ENCODE measurements at regions not wholly inside any gene's neighbourhood (a gene's known extent, or its start where the extent isn't known, plus 50 kb on each side); places are given as distances from the start of the nearest gene placed in this dataset.

GRCh38 chr1:5423109-5423508, 569.1 kb downstream of the NPHP4 start:
- Mint-ChIP-seq H3K4me3 (peak overlapping the region; percentile 27), H3K27ac (peak overlapping the region; percentile 68), H3K36me3 (ENCODE audit: low read depth) (no peaks in the 10 kb centered on the region), H3K9me3 (no peaks in the 10 kb centered on the region), H3K4me1 (peaks cover 9% of the 10 kb centered on the region), H3K27me3 (peaks cover 11% of the 10 kb centered on the region)
- ATAC-seq (replicated peaks) = peak; percentile 68

GRCh38 chr1:5419501-5419900, 572.7 kb downstream of the NPHP4 start:
- Mint-ChIP-seq H3K4me3 (no peak overlapping the region), H3K4me1 (peaks cover 9% of the 10 kb centered on the region), H3K27me3 (peaks cover 4% of the 10 kb centered on the region), H3K9me3 (no peaks in the 10 kb centered on the region), H3K27ac (no peak overlapping the region), H3K36me3 (ENCODE audit: low read depth) (no peaks in the 10 kb centered on the region)
- ATAC-seq (replicated peaks) = no peak

GRCh38 chr1:5416518-5416917, 575.7 kb downstream of the NPHP4 start:
- ATAC-seq (replicated peaks) = no peak
- H3K4me3 Mint-ChIP-seq = no peak overlapping the region
- no peak overlapping the region for H3K27ac Mint-ChIP-seq
- H3K4me1 Mint-ChIP-seq = no peaks in the 10 kb centered on the region
- H3K9me3 Mint-ChIP-seq = no peaks in the 10 kb centered on the region
- no peaks in the 10 kb centered on the region for H3K27me3 Mint-ChIP-seq
- no peaks in the 10 kb centered on the region for H3K36me3 Mint-ChIP-seq (ENCODE audit: low read depth)

- no peaks in the 10 kb centered on the region for H3K4me1 Mint-ChIP-seq
- ATAC-seq (replicated peaks) = no peak
- no peak overlapping the region for H3K27ac Mint-ChIP-seq
- H3K36me3 Mint-ChIP-seq (ENCODE audit: low read depth) = no peaks in the 10 kb centered on the region
- H3K27me3 Mint-ChIP-seq = no peaks in the 10 kb centered on the region
- H3K9me3 Mint-ChIP-seq = no peaks in the 10 kb centered on the region
- H3K4me3 Mint-ChIP-seq = no peak overlapping the region
Observed at GRCh38 chr1:5415606-5416005, 576.6 kb downstream of the NPHP4 start.

DNA sequence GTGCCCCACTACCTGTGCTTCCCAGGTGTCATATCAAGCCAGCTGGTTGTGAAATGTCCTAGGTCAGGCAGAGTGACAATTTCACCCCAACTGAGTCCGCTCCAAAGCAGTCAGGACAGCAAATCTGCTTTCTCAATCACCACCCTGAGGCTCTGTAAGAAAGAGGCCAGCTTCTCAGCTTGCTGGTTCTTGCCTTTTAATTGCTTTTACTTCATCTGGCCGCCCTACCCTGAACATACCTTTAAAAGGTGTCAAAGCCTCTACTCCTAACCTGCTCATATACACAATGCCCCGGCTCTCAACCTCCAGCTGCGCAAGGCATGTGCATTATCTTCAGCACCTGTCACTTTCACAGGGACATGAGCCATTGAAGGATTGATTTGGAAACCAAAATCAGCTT, 581.6 kb downstream of the NPHP4 start:
- Mint-ChIP-seq H3K4me1 (no peaks in the 10 kb centered on the region), H3K4me3 (no peak overlapping the region), H3K9me3 (no peaks in the 10 kb centered on the region), H3K27ac (no peak overlapping the region), H3K36me3 (ENCODE audit: low read depth) (no peaks in the 10 kb centered on the region), H3K27me3 (no peaks in the 10 kb centered on the region)
- ATAC-seq (replicated peaks) = no peak

DNA sequence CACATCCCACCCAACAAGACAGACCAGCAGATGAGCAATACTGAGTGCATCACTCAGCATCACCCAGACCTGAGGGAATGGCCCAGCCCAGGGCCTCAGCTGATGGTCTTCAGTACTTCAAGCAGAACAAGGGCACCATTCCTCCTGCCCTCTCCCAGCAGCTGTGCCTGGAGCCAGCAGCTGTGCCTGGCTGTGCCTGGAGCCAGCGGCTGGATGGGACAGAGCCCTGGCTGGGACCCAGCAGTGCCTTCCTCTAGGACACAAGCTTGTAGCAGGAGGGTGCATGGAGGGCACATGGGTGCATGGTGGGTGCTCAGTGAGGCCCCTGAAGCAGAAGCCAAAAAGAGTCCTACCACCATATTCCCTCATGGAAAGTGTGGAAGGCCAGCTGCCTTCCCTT, 583.8 kb downstream of the NPHP4 start:
- no peak overlapping the region for H3K27ac Mint-ChIP-seq
- H3K4me1 Mint-ChIP-seq = no peaks in the 10 kb centered on the region
- no peaks in the 10 kb centered on the region for H3K27me3 Mint-ChIP-seq

GRCh38 chr1:5405263-5405662, 587.0 kb downstream of the NPHP4 start:
- no peak for ATAC-seq (replicated peaks)
- H3K4me3 Mint-ChIP-seq = no peak overlapping the region
- no peak overlapping the region for H3K27ac Mint-ChIP-seq
- H3K4me1 Mint-ChIP-seq = no peaks in the 10 kb centered on the region
- no peaks in the 10 kb centered on the region for H3K36me3 Mint-ChIP-seq (ENCODE audit: low read depth)
- no peaks in the 10 kb centered on the region for H3K9me3 Mint-ChIP-seq
- H3K27me3 Mint-ChIP-seq = no peaks in the 10 kb centered on the region

More for the DNA sequence above, 583.8 kb downstream of the NPHP4 start:
- H3K36me3 Mint-ChIP-seq (ENCODE audit: low read depth) = no peaks in the 10 kb centered on the region
- no peak for ATAC-seq (replicated peaks)
- no peak overlapping the region for H3K4me3 Mint-ChIP-seq
- no peaks in the 10 kb centered on the region for H3K9me3 Mint-ChIP-seq

DNA sequence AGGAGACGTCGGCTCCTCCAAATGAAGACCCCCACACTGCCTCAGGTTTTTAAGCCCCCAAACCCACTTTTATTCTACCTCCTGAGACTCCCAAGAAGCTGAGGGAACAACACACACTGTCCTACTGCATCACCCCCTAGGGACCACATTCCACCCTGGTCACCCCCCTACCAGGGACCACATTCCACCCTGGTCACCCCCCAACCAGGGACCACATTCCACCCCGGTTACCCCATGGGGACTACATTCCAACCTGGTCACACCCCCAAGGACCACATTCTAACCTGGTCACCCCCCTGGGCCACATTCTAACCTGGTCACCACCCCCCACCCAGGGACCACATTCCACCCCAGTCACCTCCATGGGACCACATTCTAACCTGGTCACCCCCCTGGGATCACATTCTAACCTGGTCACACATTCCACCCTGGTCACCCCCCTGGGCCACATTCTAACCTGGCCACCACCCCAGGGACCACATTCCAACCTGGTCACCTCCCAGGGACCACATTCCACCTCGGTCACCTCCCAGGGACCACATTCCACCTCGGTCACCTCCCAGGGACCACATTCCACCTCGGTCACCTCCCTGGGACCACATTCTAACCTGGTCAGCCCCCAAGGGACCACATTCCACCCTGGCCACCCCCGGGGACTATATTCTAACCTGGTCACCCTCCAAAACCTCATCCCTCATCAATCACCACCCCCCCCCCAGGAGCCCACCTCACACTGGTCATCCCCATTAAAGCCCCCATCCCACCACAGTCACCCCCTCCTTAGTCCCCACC, 587.6 kb downstream of the NPHP4 start:
- ATAC-seq (replicated peaks) = no peak
- H3K4me3 Mint-ChIP-seq = no peak overlapping the region
- no peaks in the 10 kb centered on the region for H3K9me3 Mint-ChIP-seq

GRCh38 chr1:5403935-5404334, 588.3 kb downstream of the NPHP4 start:
- H3K36me3 Mint-ChIP-seq (ENCODE audit: low read depth) = no peaks in the 10 kb centered on the region
- H3K27me3 Mint-ChIP-seq = peaks cover 3% of the 10 kb centered on the region
- H3K4me3 Mint-ChIP-seq = no peak overlapping the region
- peaks cover 3% of the 10 kb centered on the region for H3K9me3 Mint-ChIP-seq
- no peak overlapping the region for H3K27ac Mint-ChIP-seq
- ATAC-seq (replicated peaks) = no peak
- H3K4me1 Mint-ChIP-seq = no peaks in the 10 kb centered on the region

More for the DNA sequence above, 587.6 kb downstream of the NPHP4 start:
- no peak overlapping the region for H3K27ac Mint-ChIP-seq
- no peaks in the 10 kb centered on the region for H3K4me1 Mint-ChIP-seq
- H3K36me3 Mint-ChIP-seq (ENCODE audit: low read depth) = no peaks in the 10 kb centered on the region
- no peaks in the 10 kb centered on the region for H3K27me3 Mint-ChIP-seq

GRCh38 chr1:5402618-5403017, 589.6 kb downstream of the NPHP4 start:
- H3K4me1 Mint-ChIP-seq = no peaks in the 10 kb centered on the region
- peaks cover 5% of the 10 kb centered on the region for H3K27me3 Mint-ChIP-seq
- no peaks in the 10 kb centered on the region for H3K36me3 Mint-ChIP-seq (ENCODE audit: low read depth)
- no peak for ATAC-seq (replicated peaks)
- H3K4me3 Mint-ChIP-seq = no peak overlapping the region
- H3K9me3 Mint-ChIP-seq = peaks cover 5% of the 10 kb centered on the region
- no peak overlapping the region for H3K27ac Mint-ChIP-seq

- H3K9me3 Mint-ChIP-seq = peaks cover 9% of the 10 kb centered on the region
- no peaks in the 10 kb centered on the region for H3K4me1 Mint-ChIP-seq
- no peak overlapping the region for H3K4me3 Mint-ChIP-seq
- no peak overlapping the region for H3K27ac Mint-ChIP-seq
- ATAC-seq (replicated peaks) = no peak
- H3K27me3 Mint-ChIP-seq = peaks cover 5% of the 10 kb centered on the region
- H3K36me3 Mint-ChIP-seq (ENCODE audit: low read depth) = no peaks in the 10 kb centered on the region
Observed at GRCh38 chr1:5399771-5400170, 592.5 kb downstream of the NPHP4 start.

- peaks cover 5% of the 10 kb centered on the region for H3K27me3 Mint-ChIP-seq
Observed at GRCh38 chr1:5396593-5396992, 595.6 kb downstream of the NPHP4 start.

GRCh38 chr1:5394111-5394510, 598.1 kb downstream of the NPHP4 start:
- H3K36me3 Mint-ChIP-seq (ENCODE audit: low read depth) = no peaks in the 10 kb centered on the region
- H3K27me3 Mint-ChIP-seq = peaks cover 3% of the 10 kb centered on the region
- ATAC-seq (replicated peaks) = no peak
- peaks cover 14% of the 10 kb centered on the region for H3K4me1 Mint-ChIP-seq
- H3K9me3 Mint-ChIP-seq = peaks cover 8% of the 10 kb centered on the region
- H3K27ac Mint-ChIP-seq = no peak overlapping the region
- H3K4me3 Mint-ChIP-seq = no peak overlapping the region

More at GRCh38 chr1:5396593-5396992, 595.6 kb downstream of the NPHP4 start:
- no peak for ATAC-seq (replicated peaks)
- Mint-ChIP-seq H3K9me3 (peaks cover 9% of the 10 kb centered on the region), H3K4me1 (peaks cover 11% of the 10 kb centered on the region), H3K36me3 (ENCODE audit: low read depth) (no peaks in the 10 kb centered on the region), H3K4me3 (no peak overlapping the region), H3K27ac (no peak overlapping the region)

DNA sequence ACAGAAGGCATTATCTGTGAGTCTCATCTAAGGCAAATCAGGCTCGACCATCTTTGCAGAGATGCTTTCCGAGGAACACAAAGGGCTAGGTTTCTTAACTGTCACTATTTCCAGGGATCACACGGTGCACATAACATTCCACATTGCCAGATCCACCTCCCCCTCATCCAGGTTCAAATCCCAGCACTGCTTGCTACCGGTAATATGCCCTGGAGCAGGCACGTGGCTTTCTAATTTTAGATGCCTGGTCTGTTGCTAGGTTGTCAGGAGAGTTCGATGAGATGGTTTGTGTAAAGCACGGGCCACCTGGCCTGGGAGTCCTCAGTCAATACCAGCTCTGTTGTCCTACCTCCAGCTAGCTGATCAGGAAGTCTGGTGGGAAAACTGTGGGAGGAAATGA, 598.6 kb downstream of the NPHP4 start:
- Mint-ChIP-seq H3K36me3 (ENCODE audit: low read depth) (no peaks in the 10 kb centered on the region), H3K9me3 (peaks cover 4% of the 10 kb centered on the region), H3K27me3 (no peaks in the 10 kb centered on the region), H3K27ac (no peak overlapping the region), H3K4me1 (peaks cover 18% of the 10 kb centered on the region), H3K4me3 (no peak overlapping the region)
- ATAC-seq (replicated peaks) = no peak

DNA sequence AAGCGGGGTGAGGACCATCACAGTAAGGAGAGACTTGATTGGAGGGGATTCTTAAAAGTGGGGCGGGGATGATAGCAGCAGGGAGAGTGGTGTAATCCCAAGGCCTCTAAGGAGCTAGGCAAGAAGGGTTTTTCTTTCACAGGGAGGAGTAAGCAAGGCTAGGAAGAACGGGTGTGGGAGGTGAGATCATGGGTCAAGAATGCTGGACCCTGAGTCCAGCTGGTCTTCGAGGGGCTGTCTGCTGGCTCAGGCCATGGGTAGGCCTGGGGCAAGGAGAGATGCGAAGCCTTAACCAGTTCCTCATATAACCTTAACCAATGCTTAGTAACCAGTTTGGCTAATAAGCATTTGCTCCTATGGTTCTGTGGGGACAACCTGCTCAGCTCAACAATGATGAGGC, 599.1 kb downstream of the NPHP4 start:
- H3K36me3 Mint-ChIP-seq (ENCODE audit: low read depth) = no peaks in the 10 kb centered on the region
- no peak for ATAC-seq (replicated peaks)
- H3K9me3 Mint-ChIP-seq = peaks cover 4% of the 10 kb centered on the region
- peaks cover 18% of the 10 kb centered on the region for H3K4me1 Mint-ChIP-seq
- no peaks in the 10 kb centered on the region for H3K27me3 Mint-ChIP-seq
- no peak overlapping the region for H3K27ac Mint-ChIP-seq
- H3K4me3 Mint-ChIP-seq = no peak overlapping the region
